ENCODE measurements at regions not wholly inside any gene's neighbourhood (a gene's known extent, or its start where the extent isn't known, plus 50 kb on each side); places are given as distances from the start of the nearest gene placed in this dataset.

GRCh38 chr5:52657247-52657645 lies 130.5 kb upstream of the ITGA1 start:
- H3K4me3 ChIP-seq, result no peak overlapping the region
- no peak for DNase-seq (ENCODE audit: low spot score)
- no peak for TF ChIP-seq CTCF (IDR thresholded peaks at IDR 0.05)
- no peak overlapping the region for H3K27ac ChIP-seq

- Histone ChIP-seq H3K4me3 (no peak overlapping the region), H3K27ac (no peak overlapping the region)
- DNase-seq (ENCODE audit: low spot score), result no peak
- TF ChIP-seq CTCF (IDR thresholded peaks at IDR 0.05), result no peak
Measured at GRCh38 chr5:52658246-52658645, 129.5 kb upstream of the ITGA1 start.

DNA sequence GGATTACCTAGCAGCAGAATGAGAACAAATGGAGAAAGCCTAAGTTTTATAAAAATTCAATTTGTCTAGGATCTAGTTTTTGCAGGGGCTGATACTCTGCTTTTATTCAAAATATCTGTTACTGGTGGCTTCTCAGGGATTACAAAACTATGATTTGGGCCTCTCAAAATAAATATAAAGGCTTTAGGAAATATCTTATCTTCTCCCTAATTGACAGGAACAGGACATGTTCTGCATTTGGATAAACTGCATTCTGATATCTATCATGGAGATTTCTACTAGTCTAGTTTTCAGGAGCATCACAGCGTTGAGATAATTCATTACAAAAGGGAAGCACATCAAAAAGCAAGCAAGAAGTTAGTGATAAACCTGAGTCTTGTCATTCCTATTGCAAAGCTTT lies 127.1 kb upstream of the ITGA1 start:
- DNase-seq (ENCODE audit: low spot score), result no peak
- TF ChIP-seq CTCF (IDR thresholded peaks at IDR 0.05), result no peak

DNA sequence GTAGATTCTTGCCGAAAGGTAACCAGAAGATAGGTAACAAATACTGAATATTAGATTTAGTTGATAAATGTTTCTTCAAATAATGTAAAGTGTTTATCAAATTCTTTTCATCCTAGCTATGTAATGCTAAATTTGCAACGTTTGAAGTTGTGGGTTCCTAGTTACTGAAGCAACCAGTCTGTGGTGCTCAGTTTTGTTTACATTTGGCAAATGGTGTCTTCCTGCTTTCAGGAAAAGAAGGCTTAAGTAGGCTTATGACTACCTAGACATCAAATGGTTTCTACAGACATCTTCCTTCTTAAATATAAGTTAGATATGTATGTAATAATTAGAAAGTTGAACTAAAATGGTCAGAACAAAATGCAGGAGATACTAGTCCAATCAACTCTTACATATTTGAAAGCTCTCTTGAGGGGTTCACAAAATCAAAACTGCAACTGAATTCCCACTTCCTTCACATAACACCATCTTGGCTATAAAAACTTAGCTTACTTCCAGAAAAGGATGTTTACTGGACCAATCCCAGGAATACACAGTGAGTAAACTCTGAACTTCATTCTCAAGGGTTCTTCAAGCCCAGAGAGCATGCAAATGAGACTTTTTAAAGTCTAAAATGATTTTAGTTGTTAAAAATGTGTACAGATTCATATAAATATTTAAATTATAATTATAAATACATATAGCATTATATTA lies 125.7 kb upstream of the ITGA1 start:
- no peak for TF ChIP-seq CTCF (IDR thresholded peaks at IDR 0.05)
- Histone ChIP-seq H3K4me3 (no peak overlapping the region), H3K27ac (no peak overlapping the region)
- DNase-seq (ENCODE audit: low spot score), result no peak

More for the DNA sequence above, 127.1 kb upstream of the ITGA1 start:
- Histone ChIP-seq H3K4me3 (no peak overlapping the region), H3K27ac (no peak overlapping the region)

GRCh38 chr5:52665559-52665958 lies 122.2 kb upstream of the ITGA1 start:
- H3K27ac ChIP-seq, result no peak overlapping the region
- no peak for DNase-seq (ENCODE audit: low spot score)

GRCh38 chr5:52668139-52668538 lies 119.6 kb upstream of the ITGA1 start:
- no peak for DNase-seq (ENCODE audit: low spot score)
- Histone ChIP-seq H3K4me3 (no peak overlapping the region), H3K27ac (no peak overlapping the region)
- TF ChIP-seq CTCF (IDR thresholded peaks at IDR 0.05), result no peak

More at GRCh38 chr5:52665559-52665958, 122.2 kb upstream of the ITGA1 start:
- peak overlapping the region; percentile 11 for H3K4me3 ChIP-seq
- TF ChIP-seq CTCF (IDR thresholded peaks at IDR 0.05), result no peak

DNA sequence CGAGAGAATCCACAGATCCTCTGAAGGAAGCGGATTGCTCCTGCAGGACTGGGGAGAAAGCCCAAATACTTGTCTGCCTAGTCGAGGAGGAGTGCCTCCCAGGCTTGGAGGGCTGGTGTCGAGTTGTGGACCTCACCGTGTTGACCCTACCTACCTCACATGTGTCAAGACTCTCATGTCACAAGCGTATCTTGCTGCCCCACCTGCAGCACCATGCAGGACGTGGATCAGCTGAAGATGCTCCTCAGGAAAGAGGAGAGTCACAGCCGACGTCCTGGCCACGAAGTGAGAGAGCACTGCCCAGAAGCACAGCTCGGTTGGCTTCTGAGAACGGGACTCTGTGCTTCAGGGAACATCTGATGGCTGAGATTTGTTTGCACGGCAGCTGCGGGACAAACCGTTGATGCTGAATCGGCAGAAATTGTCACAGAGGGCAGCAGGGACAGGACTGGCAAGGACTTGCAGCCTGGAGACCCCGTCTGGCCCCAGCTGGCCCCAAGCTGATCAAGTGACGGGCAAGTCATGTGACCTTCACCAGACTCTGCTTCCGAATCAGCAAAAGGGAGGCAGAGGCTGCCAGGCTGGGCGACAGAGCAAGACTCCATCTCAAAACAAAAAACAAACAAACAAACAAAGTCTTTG lies 119.1 kb upstream of the ITGA1 start:
- no peak for DNase-seq (ENCODE audit: low spot score)
- Histone ChIP-seq H3K4me3 (peak overlapping the region; percentile 38), H3K27ac (no peak overlapping the region)
- TF ChIP-seq CTCF (IDR thresholded peaks at IDR 0.05), result no peak

Measured in coronary artery (tissue), 2 donors.